Hematopoietic multipotent progenitor cell treated with erythropoietin and hydrocortisone succinate and interleukin-3 and kit ligand, for 8 days (in vitro differentiated cells): ENCODE measurements at regions not wholly inside any gene's neighbourhood (a gene's known extent, or its start where the extent isn't known, plus 50 kb on each side); places are given as distances from the start of the nearest gene placed in this dataset.

ENCODE experiments used
- DNase-seq: peaks from one replicate; pipeline ENCODE4 v3.0.0-alpha.2; 2015

GRCh38 chr2:42849311-42849710 lies 56.9 kb upstream of the HAAO start:
- no peak for DNase-seq

GRCh38 chr2:42848726-42849290 lies 56.4 kb upstream of the HAAO start:
- DNase-seq, result no peak

DNA sequence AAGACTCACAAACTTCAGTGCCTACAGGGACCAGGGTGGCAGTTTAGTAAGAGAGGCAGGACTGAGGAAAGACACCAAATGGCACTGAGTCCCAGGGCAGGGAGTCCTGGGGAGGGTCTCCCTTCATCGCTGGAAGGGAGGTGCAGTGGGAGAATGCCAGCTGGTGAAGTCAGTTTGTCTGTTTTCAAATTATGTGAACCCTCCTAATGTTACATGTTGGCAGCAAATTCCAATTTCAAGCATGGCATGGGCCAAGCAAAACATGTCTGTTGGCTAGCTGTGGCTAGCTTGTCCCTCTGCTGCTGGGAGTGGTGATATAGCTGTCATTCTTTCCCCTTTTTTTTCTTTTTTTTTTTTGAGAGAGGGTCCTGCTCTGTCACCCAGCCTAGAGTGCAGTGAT lies 55.9 kb upstream of the HAAO start:
- DNase-seq, result no peak

DNA sequence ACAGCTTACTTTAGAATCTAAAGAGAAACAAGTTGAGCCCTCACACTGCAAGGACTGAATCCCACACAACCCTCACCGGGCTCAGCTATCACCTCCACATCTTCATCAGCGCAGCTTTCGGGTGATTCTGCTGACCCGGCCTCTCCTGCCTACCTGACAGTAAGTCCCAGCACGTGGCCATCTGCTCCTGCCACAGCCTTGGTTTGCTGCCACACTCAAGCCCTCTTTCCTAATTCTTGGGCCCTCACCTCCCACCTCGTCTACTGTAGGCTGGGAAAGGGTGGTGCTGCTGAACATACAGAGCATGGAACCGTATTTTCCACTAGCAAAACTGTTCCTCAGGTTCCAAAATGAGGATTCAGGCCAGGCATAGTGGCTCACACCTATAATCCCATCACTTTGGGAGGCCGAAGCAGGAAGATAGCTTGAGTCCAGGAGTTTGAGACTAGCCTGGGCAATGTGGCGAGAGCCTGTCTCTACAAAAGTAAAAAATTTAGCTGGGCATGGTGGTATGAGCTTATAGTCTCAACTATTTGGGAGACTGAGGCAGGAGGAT lies 55.3 kb upstream of the HAAO start:
- no peak for DNase-seq

GRCh38 chr2:42846932-42847595 lies 54.7 kb upstream of the HAAO start:
- no peak for DNase-seq

DNA sequence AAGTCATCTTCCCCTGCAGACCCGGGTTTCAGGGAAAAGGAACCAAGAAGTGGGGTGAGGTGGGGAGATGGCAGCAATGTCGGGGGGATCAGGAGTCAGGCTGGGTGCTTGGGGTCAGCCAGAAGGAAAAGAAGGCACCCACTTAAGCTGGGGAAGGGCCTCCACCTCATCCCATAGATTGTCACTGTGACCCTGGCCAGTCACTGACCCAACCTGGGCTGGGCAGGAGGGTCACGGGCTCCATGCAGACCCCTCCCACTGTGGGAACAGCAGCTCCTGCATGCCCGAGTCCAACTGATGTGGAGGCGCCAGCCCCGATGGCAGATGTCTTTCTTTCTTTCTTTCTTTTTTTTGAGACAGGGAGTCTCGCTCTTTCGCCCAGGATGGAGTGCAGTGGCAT lies 53.6 kb upstream of the HAAO start:
- DNase-seq, result no peak

DNA sequence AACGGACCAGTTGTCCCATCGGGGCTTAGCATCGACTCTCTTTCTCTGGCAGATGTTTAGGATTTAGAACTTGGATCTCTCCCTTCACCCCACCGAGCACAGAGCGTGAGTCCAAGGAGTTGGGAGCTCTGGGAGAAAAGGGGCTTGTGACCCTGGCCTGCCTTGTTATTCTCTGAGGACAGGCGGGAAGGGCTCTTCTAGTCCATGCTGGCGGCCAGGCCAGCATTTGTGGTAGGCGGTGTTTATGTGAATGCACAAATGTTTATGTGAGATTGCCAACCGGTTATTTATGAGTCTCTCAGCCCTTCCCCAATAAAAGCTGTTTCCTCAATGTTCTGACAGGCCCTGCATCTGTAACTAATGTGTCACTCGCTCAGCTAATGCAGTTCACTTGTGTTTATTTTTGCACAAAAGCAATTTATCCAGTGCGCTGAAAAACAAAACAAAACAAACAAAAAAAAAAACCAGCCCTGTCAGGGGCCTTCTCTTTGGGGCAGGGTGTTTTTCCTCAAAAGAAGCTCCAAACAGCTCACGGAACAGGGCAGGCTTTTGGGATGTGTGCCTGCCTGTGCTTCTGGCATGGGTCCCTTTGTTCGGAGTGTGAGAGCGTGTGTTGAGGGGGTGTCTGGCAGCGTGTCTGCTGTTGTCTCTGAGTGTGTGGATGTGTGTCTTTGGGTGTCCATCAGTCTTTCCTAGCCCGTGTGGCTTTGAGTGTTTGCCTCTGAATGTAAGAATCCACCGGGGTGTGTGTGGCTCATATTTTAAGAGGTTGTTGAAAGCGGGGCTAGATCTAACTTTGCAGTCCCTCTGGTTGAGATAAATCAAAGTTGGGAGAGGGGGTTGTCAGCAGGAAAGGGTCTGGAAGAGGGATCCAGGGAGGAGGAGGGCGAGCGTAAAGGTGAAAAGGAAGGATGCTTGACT lies 52.8 kb upstream of the HAAO start:
- no peak for DNase-seq

- no peak for DNase-seq
These were observed 52.0 kb upstream of the HAAO start for GRCh38 chr2:42844366-42844765.

GRCh38 chr2:42843611-42844010 lies 51.2 kb upstream of the HAAO start:
- DNase-seq, result no peak

DNA sequence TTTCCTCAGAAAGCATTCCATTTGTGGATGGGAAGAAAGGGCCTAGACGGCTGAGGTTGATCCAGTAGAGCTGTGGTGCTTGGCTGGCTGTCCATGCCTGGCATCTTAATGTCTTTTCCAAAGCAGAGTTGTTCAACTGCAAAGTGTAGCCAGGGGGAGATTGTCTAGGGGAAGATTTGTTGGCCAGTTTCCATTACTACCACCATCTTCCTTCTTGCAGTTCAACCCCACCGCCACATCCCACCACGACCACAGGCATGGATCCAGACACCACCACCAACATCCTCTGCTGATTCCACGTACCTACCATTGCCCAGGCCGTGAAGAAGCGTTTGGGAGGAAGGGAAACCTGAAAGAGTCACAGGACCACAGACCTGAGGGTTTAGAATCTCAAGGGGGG lies 50.7 kb upstream of the HAAO start:
- DNase-seq, result no peak

- no peak for DNase-seq
These were observed 50.1 kb upstream of the HAAO start for GRCh38 chr2:42842466-42842865.
